Mucosa of gallbladder (tissue), 1 donor: ENCODE measurements at regions not wholly inside any gene's neighbourhood (a gene's known extent, or its start where the extent isn't known, plus 50 kb on each side); places are given as distances from the start of the nearest gene placed in this dataset.
"Not testable (repeated sequence)": the region's sequence is repeated elsewhere in the genome, so short reads cannot be mapped to it uniquely, and the experiment has no call there.

ENCODE experiments used
- DNase-seq: peaks from one replicate; pipeline ENCODE4 v3.0.0-alpha.2; 2020; ENCODE audit warnings: low spot score
- donor health status: DM: no; HTN: no; CAD: no.

DNA sequence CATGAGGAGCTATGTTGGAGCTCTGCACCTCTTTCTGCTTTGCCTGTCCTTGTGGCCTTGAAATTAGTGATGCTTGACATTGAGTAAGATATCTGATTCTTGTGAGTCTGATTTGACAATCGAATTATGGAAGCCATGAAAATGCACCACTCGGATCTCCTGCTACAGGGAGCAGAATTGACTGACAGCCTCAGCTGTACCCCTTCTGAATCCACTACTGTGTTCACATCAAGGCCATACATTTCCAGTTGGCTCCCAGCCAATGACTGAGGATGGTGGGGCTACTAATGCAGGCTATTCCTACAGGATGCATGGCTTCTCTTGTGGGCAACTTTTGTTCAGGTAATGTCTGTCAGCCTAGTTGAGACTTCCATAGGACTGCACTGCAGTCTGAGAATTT is 321.9 kb downstream of the REEP3 start:
- no peak for DNase-seq

DNA sequence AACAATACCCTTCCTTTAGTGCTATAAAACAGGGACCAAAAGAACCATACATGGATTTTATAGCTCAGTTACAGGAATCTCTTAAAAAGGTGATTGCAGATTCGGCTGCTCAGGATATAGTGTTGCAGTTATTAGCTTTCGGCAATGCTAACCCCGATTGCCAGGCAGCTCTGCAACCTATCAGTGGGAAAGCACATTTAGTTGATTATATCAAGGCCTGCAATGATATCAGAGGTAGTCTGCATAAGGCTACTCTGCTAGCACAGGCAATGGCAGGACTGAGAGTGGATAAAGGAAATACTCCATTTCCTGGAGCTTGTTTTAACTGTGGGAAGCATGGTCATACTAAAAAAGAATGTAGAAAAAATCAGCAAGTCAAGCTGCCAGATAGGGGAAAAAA is 327.7 kb downstream of the REEP3 start:
- not testable (repeated sequence) for DNase-seq

- no peak for DNase-seq
Measured at GRCh38 chr10:63862860-63863259, 341.7 kb downstream of the REEP3 start.

DNA sequence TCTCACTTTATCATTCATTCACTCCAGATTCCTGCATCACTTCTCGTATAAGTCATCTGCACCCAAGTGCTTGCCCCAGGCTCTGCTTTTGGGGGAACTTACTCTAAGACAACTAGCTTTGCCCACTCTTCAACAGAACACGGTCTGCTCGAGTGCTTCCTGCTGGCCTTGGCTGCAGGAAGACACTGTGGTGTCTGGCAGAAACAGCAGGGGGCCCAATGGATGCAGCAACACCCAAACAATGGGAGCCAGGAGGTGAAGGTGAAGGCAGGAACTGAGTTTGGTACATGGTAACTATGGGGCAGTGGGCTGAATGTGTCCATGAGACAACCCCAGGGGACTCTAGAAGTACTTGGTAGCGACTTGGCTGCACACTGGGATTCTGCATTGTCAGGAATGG is 344.0 kb downstream of the REEP3 start:
- DNase-seq = no peak

DNA sequence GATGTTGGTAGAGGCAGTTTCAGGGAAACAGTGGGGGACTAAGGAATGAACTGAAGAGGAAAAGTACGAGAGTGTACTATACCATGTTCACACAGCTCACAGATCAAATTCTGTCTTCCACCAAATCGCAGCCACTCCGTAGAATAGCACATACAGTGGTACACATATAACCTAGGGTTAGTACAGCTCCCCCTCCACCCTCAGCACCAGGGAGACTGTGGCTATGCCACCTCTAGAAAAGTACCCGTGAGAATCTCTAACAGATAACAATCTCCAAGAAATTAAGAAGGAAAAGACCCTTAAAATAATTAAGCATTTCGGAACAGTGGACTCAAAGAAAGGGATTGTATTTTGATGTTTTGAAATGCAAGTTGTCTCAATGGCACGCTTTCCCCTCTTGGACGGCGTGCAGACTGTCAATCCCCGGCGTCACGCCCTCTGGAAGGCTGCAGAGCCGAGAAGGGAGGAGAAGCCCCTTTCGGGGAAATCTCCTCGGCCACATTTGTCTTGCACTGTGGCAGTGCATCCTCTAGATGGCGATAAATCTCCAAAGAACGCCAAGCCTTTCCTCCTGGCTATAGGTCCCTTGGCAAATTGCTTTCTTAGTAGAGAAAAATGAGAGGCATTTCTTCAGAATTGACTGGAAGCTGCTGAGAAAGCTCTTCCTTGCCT is 345.0 kb downstream of the REEP3 start:
- peak; percentile 53 for DNase-seq

GRCh38 chr10:63866747-63867140 is 345.5 kb downstream of the REEP3 start:
- no peak for DNase-seq

DNA sequence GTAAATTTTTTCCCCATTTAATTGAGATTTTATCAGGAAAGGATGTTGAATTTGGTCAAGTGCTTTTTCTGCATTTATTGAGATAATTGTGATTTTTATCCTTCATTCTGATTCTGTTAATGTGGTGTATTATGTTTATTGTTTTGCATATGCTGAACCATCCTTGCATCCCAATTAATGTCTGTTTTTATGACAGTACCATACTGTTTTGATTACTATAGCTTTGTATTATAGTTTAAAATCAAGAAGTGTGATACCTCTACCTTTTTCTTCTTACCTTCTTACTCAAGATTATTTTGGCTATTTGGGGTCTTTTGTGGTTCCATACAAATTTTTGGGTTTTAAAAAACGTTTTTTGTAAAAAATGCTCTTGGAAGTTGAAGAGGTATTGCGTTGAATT is 357.2 kb downstream of the REEP3 start:
- no peak for DNase-seq

- DNase-seq = no peak
Measured at GRCh38 chr10:63883861-63884260, 362.7 kb downstream of the REEP3 start.

DNA sequence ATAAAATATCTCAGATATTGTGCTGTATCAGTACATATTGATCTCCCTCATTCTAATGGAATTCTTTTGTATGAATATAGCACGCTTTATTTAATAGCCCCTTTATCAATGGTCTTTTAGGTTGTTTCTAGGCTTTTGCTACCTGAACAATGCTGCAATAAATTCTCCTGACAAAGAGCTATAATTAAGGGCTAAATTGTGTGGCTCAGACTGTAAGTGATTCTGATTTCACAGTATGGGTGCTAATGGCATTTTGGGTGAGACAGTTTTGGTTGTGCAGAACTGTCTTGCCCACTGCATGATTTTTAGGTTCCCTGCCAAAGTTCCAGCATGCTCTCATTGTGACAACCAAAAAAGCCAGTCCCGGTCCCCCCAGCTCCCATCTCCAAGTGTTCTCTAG is 363.2 kb downstream of the REEP3 start:
- DNase-seq = no peak

GRCh38 chr10:63885156-63885555 is 364.0 kb downstream of the REEP3 start:
- no peak for DNase-seq

GRCh38 chr10:63886281-63887022 is 365.3 kb downstream of the REEP3 start:
- no peak for DNase-seq

- DNase-seq = no peak
Measured at GRCh38 chr10:63887023-63887589, 365.9 kb downstream of the REEP3 start.

- DNase-seq = no peak
Measured at GRCh38 chr10:63887600-63888370, 366.6 kb downstream of the REEP3 start.

GRCh38 chr10:63889803-63890202 is 368.6 kb downstream of the REEP3 start:
- no peak for DNase-seq

GRCh38 chr10:63896992-63897391 is 375.8 kb downstream of the REEP3 start:
- DNase-seq = no peak

GRCh38 chr10:63899673-63900300 is 378.6 kb downstream of the REEP3 start:
- no peak for DNase-seq

DNA sequence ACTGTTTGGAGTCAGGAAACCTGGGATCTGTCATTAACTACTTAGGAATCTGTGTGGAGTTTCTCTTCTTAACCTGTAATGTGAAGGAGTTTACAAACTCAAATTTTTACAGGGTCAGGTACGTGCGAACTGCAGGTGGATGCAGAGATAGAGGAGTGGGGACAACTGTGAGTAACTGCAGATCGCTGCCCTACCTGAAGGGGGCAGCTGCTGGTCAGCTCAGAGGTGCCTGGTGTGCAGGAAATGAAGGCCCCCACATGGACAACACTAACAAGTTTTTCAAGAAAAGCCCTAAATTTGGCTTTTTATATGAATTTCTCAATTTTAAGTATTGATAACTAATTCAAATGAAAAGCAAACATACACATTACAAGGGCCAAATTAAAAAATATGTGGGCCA is 380.0 kb downstream of the REEP3 start:
- DNase-seq = no peak

DNA sequence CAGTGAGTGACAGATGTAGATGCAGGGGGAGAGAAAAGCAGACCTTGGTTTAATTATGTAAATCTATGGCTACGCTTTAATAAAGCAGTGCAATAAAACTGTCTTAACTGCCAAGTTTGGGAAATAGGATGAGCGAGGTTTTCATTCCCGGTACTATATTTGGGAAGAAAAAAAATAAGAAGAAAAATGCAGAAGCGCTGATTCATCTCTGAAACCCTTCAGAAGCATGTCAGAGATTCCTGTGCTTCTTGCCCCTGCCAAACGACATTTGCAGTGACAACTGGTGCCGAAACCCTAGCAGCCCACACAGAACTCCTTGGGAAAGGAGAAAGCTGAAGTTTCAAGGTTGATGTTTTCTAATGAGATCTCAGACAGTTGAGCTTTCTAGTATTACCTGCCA is 380.7 kb downstream of the REEP3 start:
- DNase-seq = no peak

- no peak for DNase-seq
Measured at GRCh38 chr10:63910806-63911205, 389.6 kb downstream of the REEP3 start.

DNA sequence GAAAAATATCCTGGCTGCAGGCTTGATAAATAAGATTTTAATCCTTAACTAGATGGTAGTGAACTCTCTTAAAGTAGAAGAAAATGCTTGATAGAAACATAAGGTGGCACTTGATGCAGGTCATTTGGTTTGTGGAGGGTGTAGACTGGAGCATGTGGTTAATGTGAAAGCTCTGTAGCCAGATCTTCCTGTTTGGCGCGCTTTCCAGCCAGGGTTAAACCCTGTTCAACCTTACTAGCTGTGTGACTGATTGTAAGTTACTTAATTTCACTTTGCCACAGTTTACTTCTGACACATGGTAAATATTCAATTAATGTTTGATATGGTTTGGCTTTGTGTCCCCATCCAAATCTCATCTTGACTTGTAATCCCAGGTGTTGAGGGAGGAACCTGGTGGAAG is 394.0 kb downstream of the REEP3 start:
- peak; percentile 56 for DNase-seq

DNA sequence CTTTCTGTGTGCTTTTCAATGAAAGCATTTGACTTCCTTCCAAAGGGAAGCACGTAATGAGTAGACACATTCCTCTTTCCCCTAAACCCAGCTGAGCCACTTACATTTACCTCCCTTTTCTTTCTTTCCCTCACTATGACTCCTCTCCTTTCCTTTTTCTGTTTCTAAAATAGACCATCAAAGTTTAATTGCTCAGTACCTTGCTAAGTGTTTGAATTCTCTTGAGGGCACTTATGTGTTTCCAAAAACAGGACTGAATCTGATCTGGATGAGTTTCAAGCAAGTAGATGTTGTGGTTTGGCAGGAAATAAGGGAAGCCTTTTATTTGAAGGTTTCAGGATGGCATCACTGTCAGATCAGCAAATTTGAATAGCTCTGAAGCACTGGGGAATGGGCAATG is 396.2 kb downstream of the REEP3 start:
- no peak for DNase-seq
